ENCODE measurements at regions not wholly inside any gene's neighbourhood (a gene's known extent, or its start where the extent isn't known, plus 50 kb on each side); places are given as distances from the start of the nearest gene placed in this dataset.
A peak's percentile ranks its signal among the peaks of the same experiment; 100 is the strongest.

- Histone ChIP-seq H4K20me1 (replicated peaks; ENCODE audit: insufficient read depth) (no peaks in the 10 kb centered on the region), H3K79me2 (replicated peaks; ENCODE audit: insufficient read depth) (no peaks in the 10 kb centered on the region), H3K4me2 (no peak overlapping the region), H3K36me3 (ENCODE audit: insufficient read depth) (no peaks in the 10 kb centered on the region), H3K27ac (ENCODE audit: low read depth) (no peak overlapping the region), H3K4me1 (ENCODE audit: insufficient read depth) (peaks cover 11% of the 10 kb centered on the region), H2AFZ (peak overlapping the region; percentile 28; the same call in 1 of the 2 replicates), H3K9me2 (ENCODE audit: insufficient read depth) (peaks cover 10% of the 10 kb centered on the region), H3K27me3 (ENCODE audit: insufficient read depth) (no peaks in the 10 kb centered on the region), H3F3A (replicated peaks; ENCODE audit: low read depth) (no peaks in the 10 kb centered on the region), H3K4me3 (no peak overlapping the region)
- ATAC-seq (peak; percentile 80), DNase-seq (ENCODE audit: low spot score) (peak; percentile 76)
- H3K27ac Mint-ChIP-seq = peak overlapping the region; percentile 74
- no peaks in the 10 kb centered on the region for H3K36me3 Mint-ChIP-seq (ENCODE audit: low read depth)
- TF ChIP-seq ZNF114 (CRISPR knock-in tag; IDR thresholded peaks at IDR 0.05) (no peak), ZNF462 (CRISPR knock-in tag; IDR thresholded peaks at IDR 0.05) (peak; percentile 70)
- H3K9me3 Mint-ChIP-seq = no peaks in the 10 kb centered on the region
- peaks cover 27% of the 10 kb centered on the region for H3K4me1 Mint-ChIP-seq
- H3K4me3 Mint-ChIP-seq = no peak overlapping the region
- H3K27me3 Mint-ChIP-seq (ENCODE audit: insufficient read depth, low read depth, poor library complexity) = no peaks in the 10 kb centered on the region
Observed at GRCh38 chr10:106310596-106310995, 853.9 kb downstream of the SORCS1 start.

GRCh38 chr10:106309376-106309775 lies 855.1 kb downstream of the SORCS1 start:
- Histone ChIP-seq H3K27me3 (ENCODE audit: insufficient read depth) (no peaks in the 10 kb centered on the region), H3K79me2 (replicated peaks; ENCODE audit: insufficient read depth) (no peaks in the 10 kb centered on the region), H3F3A (replicated peaks; ENCODE audit: low read depth) (no peaks in the 10 kb centered on the region), H3K4me3 (no peak overlapping the region), H3K27ac (ENCODE audit: low read depth) (no peak overlapping the region), H3K36me3 (ENCODE audit: insufficient read depth) (no peaks in the 10 kb centered on the region), H3K9me2 (ENCODE audit: insufficient read depth) (peaks cover 10% of the 10 kb centered on the region), H3K4me2 (no peak overlapping the region), H4K20me1 (replicated peaks; ENCODE audit: insufficient read depth) (no peaks in the 10 kb centered on the region), H3K4me1 (ENCODE audit: insufficient read depth) (peaks cover 11% of the 10 kb centered on the region), H2AFZ (no peak overlapping the region)
- peaks cover 27% of the 10 kb centered on the region for H3K4me1 Mint-ChIP-seq
- ATAC-seq (no peak), DNase-seq (ENCODE audit: low spot score) (no peak)
- no peaks in the 10 kb centered on the region for H3K9me3 Mint-ChIP-seq
- H3K4me3 Mint-ChIP-seq = no peak overlapping the region
- no peaks in the 10 kb centered on the region for H3K36me3 Mint-ChIP-seq (ENCODE audit: low read depth)
- no peak overlapping the region for H3K27ac Mint-ChIP-seq
- H3K27me3 Mint-ChIP-seq (ENCODE audit: insufficient read depth, low read depth, poor library complexity) = no peaks in the 10 kb centered on the region
- no peak for TF ChIP-seq REST (IDR thresholded peaks at IDR 0.05; ENCODE audit: unreplicated experiment)
- no peak for TF ChIP-seq STAT1 (IDR thresholded peaks at IDR 0.05; ENCODE audit: unreplicated experiment)
- no peak for TF ChIP-seq ZNF331 (CRISPR knock-in tag; IDR thresholded peaks at IDR 0.05; ENCODE audit: low read depth)
- TF ChIP-seq ETS1 (IDR thresholded peaks at IDR 0.05) = no peak
- TF ChIP-seq JUNB (IDR thresholded peaks at IDR 0.05; ENCODE audit: unreplicated experiment) = no peak
- TF ChIP-seq POLR2AphosphoS5 (IDR thresholded peaks at IDR 0.05; ENCODE audit: low read depth) = no peak
- TF ChIP-seq CREB1 (CRISPR knock-in tag; IDR thresholded peaks at IDR 0.05; ENCODE audit: low read depth) = no peak
- TF ChIP-seq NANOG (IDR thresholded peaks at IDR 0.05; ENCODE audit: borderline replicate concordance) = no peak
- TF ChIP-seq EZH2 (IDR thresholded peaks at IDR 0.05; ENCODE audit: low read depth, unreplicated experiment) = no peak
- TF ChIP-seq ZNF114 (CRISPR knock-in tag; IDR thresholded peaks at IDR 0.05) = no peak

Data from GM23338 (cell line).